ENCODE measurements at regions not wholly inside any gene's neighbourhood (a gene's known extent, or its start where the extent isn't known, plus 50 kb on each side); places are given as distances from the start of the nearest gene placed in this dataset.

GRCh38 chr1:186620566-186621350 is 59.5 kb downstream of the PTGS2 start:
- Histone ChIP-seq H3K4me3 (ENCODE audit: low read depth, low read length) (no peak overlapping the region), H3K9me3 (ENCODE audit: control insufficient read depth, insufficient read depth, low read length) (no peaks in the 10 kb centered on the region), H3K27me3 (ENCODE audit: control insufficient read depth, insufficient read depth, low read length) (no peaks in the 10 kb centered on the region), H3K4me1 (ENCODE audit: control insufficient read depth, insufficient read depth, low read length) (no peaks in the 10 kb centered on the region), H3K27ac (ENCODE audit: low read depth, low read length) (no peak overlapping the region), H3K36me3 (ENCODE audit: control insufficient read depth, insufficient read depth, low read length) (no peaks in the 10 kb centered on the region), H3K9ac (ENCODE audit: low read depth, low read length) (no peak overlapping the region)

GRCh38 chr1:186618401-186619170 is 61.6 kb downstream of the PTGS2 start:
- H3K36me3 ChIP-seq (ENCODE audit: control insufficient read depth, insufficient read depth, low read length) = no peaks in the 10 kb centered on the region
- no peak overlapping the region for H3K4me3 ChIP-seq (ENCODE audit: low read depth, low read length)
- no peak overlapping the region for H3K9ac ChIP-seq (ENCODE audit: low read depth, low read length)
- no peaks in the 10 kb centered on the region for H3K9me3 ChIP-seq (ENCODE audit: control insufficient read depth, insufficient read depth, low read length)
- H3K27me3 ChIP-seq (ENCODE audit: control insufficient read depth, insufficient read depth, low read length) = no peaks in the 10 kb centered on the region
- H3K4me1 ChIP-seq (ENCODE audit: control insufficient read depth, insufficient read depth, low read length) = no peaks in the 10 kb centered on the region
- no peak overlapping the region for H3K27ac ChIP-seq (ENCODE audit: low read depth, low read length)

GRCh38 chr1:186617926-186618325 is 62.3 kb downstream of the PTGS2 start:
- H3K9ac ChIP-seq (ENCODE audit: low read depth, low read length) = no peak overlapping the region
- H3K4me3 ChIP-seq (ENCODE audit: low read depth, low read length) = no peak overlapping the region
- H3K27ac ChIP-seq (ENCODE audit: low read depth, low read length) = no peak overlapping the region
- no peaks in the 10 kb centered on the region for H3K36me3 ChIP-seq (ENCODE audit: control insufficient read depth, insufficient read depth, low read length)
- no peaks in the 10 kb centered on the region for H3K4me1 ChIP-seq (ENCODE audit: control insufficient read depth, insufficient read depth, low read length)
- no peaks in the 10 kb centered on the region for H3K27me3 ChIP-seq (ENCODE audit: control insufficient read depth, insufficient read depth, low read length)
- no peaks in the 10 kb centered on the region for H3K9me3 ChIP-seq (ENCODE audit: control insufficient read depth, insufficient read depth, low read length)

GRCh38 chr1:186616511-186616910 is 63.7 kb downstream of the PTGS2 start:
- no peaks in the 10 kb centered on the region for H3K4me1 ChIP-seq (ENCODE audit: control insufficient read depth, insufficient read depth, low read length)
- no peaks in the 10 kb centered on the region for H3K36me3 ChIP-seq (ENCODE audit: control insufficient read depth, insufficient read depth, low read length)
- no peaks in the 10 kb centered on the region for H3K9me3 ChIP-seq (ENCODE audit: control insufficient read depth, insufficient read depth, low read length)
- no peak overlapping the region for H3K27ac ChIP-seq (ENCODE audit: low read depth, low read length)
- no peaks in the 10 kb centered on the region for H3K27me3 ChIP-seq (ENCODE audit: control insufficient read depth, insufficient read depth, low read length)
- no peak overlapping the region for H3K9ac ChIP-seq (ENCODE audit: low read depth, low read length)
- H3K4me3 ChIP-seq (ENCODE audit: low read depth, low read length) = no peak overlapping the region

- Histone ChIP-seq H3K27me3 (ENCODE audit: control insufficient read depth, insufficient read depth, low read length) (no peaks in the 10 kb centered on the region), H3K36me3 (ENCODE audit: control insufficient read depth, insufficient read depth, low read length) (no peaks in the 10 kb centered on the region), H3K27ac (ENCODE audit: low read depth, low read length) (no peak overlapping the region), H3K4me3 (ENCODE audit: low read depth, low read length) (no peak overlapping the region), H3K9me3 (ENCODE audit: control insufficient read depth, insufficient read depth, low read length) (no peaks in the 10 kb centered on the region), H3K9ac (ENCODE audit: low read depth, low read length) (no peak overlapping the region), H3K4me1 (ENCODE audit: control insufficient read depth, insufficient read depth, low read length) (no peaks in the 10 kb centered on the region)
These were observed 64.9 kb downstream of the PTGS2 start for GRCh38 chr1:186615332-186615731.

- no peak overlapping the region for H3K4me3 ChIP-seq (ENCODE audit: low read depth, low read length)
- 0 out of 2 replicates have a peak, but pooled peaks cover 1% of the 10 kb centered on the region for H3K4me1 ChIP-seq (ENCODE audit: control insufficient read depth, insufficient read depth, low read length)
- no peak overlapping the region for H3K27ac ChIP-seq (ENCODE audit: low read depth, low read length)
- no peaks in the 10 kb centered on the region for H3K36me3 ChIP-seq (ENCODE audit: control insufficient read depth, insufficient read depth, low read length)
- H3K9ac ChIP-seq (ENCODE audit: low read depth, low read length) = no peak overlapping the region
- no peaks in the 10 kb centered on the region for H3K27me3 ChIP-seq (ENCODE audit: control insufficient read depth, insufficient read depth, low read length)
- no peaks in the 10 kb centered on the region for H3K9me3 ChIP-seq (ENCODE audit: control insufficient read depth, insufficient read depth, low read length)
These were observed 69.1 kb downstream of the PTGS2 start for GRCh38 chr1:186611156-186611555.

- H3K27me3 ChIP-seq (ENCODE audit: control insufficient read depth, insufficient read depth, low read length) = no peaks in the 10 kb centered on the region
- no peak overlapping the region for H3K27ac ChIP-seq (ENCODE audit: low read depth, low read length)
- no peaks in the 10 kb centered on the region for H3K36me3 ChIP-seq (ENCODE audit: control insufficient read depth, insufficient read depth, low read length)
- no peaks in the 10 kb centered on the region for H3K9me3 ChIP-seq (ENCODE audit: control insufficient read depth, insufficient read depth, low read length)
- 0 out of 2 replicates have a peak, but pooled peaks cover 5% of the 10 kb centered on the region for H3K4me1 ChIP-seq (ENCODE audit: control insufficient read depth, insufficient read depth, low read length)
- H3K4me3 ChIP-seq (ENCODE audit: low read depth, low read length) = no peak overlapping the region
- no peak overlapping the region for H3K9ac ChIP-seq (ENCODE audit: low read depth, low read length)
These were observed 71.0 kb downstream of the PTGS2 start for GRCh38 chr1:186609183-186609582.

- Histone ChIP-seq H3K36me3 (ENCODE audit: control insufficient read depth, insufficient read depth, low read length) (no peaks in the 10 kb centered on the region), H3K9ac (ENCODE audit: low read depth, low read length) (no peak overlapping the region), H3K27ac (ENCODE audit: low read depth, low read length) (no peak overlapping the region)
These were observed 74.4 kb downstream of the PTGS2 start for GRCh38 chr1:186605762-186606350.

GRCh38 chr1:186595969-186596368 is 84.3 kb downstream of the PTGS2 start:
- Histone ChIP-seq H3K4me3 (ENCODE audit: low read depth, low read length) (no peak overlapping the region), H3K27me3 (ENCODE audit: control insufficient read depth, insufficient read depth, low read length) (no peaks in the 10 kb centered on the region), H3K9ac (ENCODE audit: low read depth, low read length) (no peak overlapping the region), H3K36me3 (ENCODE audit: control insufficient read depth, insufficient read depth, low read length) (no peaks in the 10 kb centered on the region), H3K4me1 (ENCODE audit: control insufficient read depth, insufficient read depth, low read length) (no peaks in the 10 kb centered on the region), H3K27ac (ENCODE audit: low read depth, low read length) (no peak overlapping the region), H3K9me3 (ENCODE audit: control insufficient read depth, insufficient read depth, low read length) (no peaks in the 10 kb centered on the region)

More at GRCh38 chr1:186605762-186606350, 74.4 kb downstream of the PTGS2 start:
- Histone ChIP-seq H3K4me1 (ENCODE audit: control insufficient read depth, insufficient read depth, low read length) (0 out of 2 replicates have a peak, but pooled peaks cover 5% of the 10 kb centered on the region), H3K27me3 (ENCODE audit: control insufficient read depth, insufficient read depth, low read length) (no peaks in the 10 kb centered on the region), H3K9me3 (ENCODE audit: control insufficient read depth, insufficient read depth, low read length) (no peaks in the 10 kb centered on the region), H3K4me3 (ENCODE audit: low read depth, low read length) (no peak overlapping the region)

GRCh38 chr1:186578325-186579016 is 101.8 kb downstream of the PTGS2 start:
- no peaks in the 10 kb centered on the region for H3K4me1 ChIP-seq (ENCODE audit: control insufficient read depth, insufficient read depth, low read length)
- H3K4me3 ChIP-seq (ENCODE audit: low read depth, low read length) = no peak overlapping the region
- H3K36me3 ChIP-seq (ENCODE audit: control insufficient read depth, insufficient read depth, low read length) = no peaks in the 10 kb centered on the region
- H3K27ac ChIP-seq (ENCODE audit: low read depth, low read length) = no peak overlapping the region
- H3K9ac ChIP-seq (ENCODE audit: low read depth, low read length) = no peak overlapping the region
- no peaks in the 10 kb centered on the region; the same call in 1 of the 2 replicates for H3K9me3 ChIP-seq (ENCODE audit: control insufficient read depth, insufficient read depth, low read length)
- H3K27me3 ChIP-seq (ENCODE audit: control insufficient read depth, insufficient read depth, low read length) = no peaks in the 10 kb centered on the region
